ENCODE measurements at regions not wholly inside any gene's neighbourhood (a gene's known extent, or its start where the extent isn't known, plus 50 kb on each side); places are given as distances from the start of the nearest gene placed in this dataset.
A peak's percentile ranks its signal among the peaks of the same experiment; 100 is the strongest.
"Not testable (repeated sequence)": the region's sequence is repeated elsewhere in the genome, so short reads cannot be mapped to it uniquely, and the experiment has no call there.

- no peak for DNase-seq (ENCODE audit: low spot score)
Observed at GRCh38 chr13:88235441-88235840, 564.3 kb downstream of the SLITRK5 start.

- no peak for DNase-seq (ENCODE audit: low spot score)
Observed at GRCh38 chr13:88246239-88246638, 575.1 kb downstream of the SLITRK5 start.

- no peak for DNase-seq (ENCODE audit: low spot score)
Observed at GRCh38 chr13:88248393-88248792, 577.2 kb downstream of the SLITRK5 start.

- DNase-seq (ENCODE audit: low spot score): no peak
Observed at GRCh38 chr13:88257706-88258105, 586.5 kb downstream of the SLITRK5 start.

GRCh38 chr13:88263808-88264207 is 592.6 kb downstream of the SLITRK5 start:
- no peak for DNase-seq (ENCODE audit: low spot score)

GRCh38 chr13:88281841-88282240 is 610.7 kb downstream of the SLITRK5 start:
- DNase-seq (ENCODE audit: low spot score): peak; percentile 6

GRCh38 chr13:88285329-88285728 is 614.2 kb downstream of the SLITRK5 start:
- no peak for DNase-seq (ENCODE audit: low spot score)

- peak; percentile 7 for DNase-seq (ENCODE audit: low spot score)
Observed at GRCh38 chr13:88288326-88288725, 617.2 kb downstream of the SLITRK5 start.

GRCh38 chr13:88291731-88292130 is 620.6 kb downstream of the SLITRK5 start:
- DNase-seq (ENCODE audit: low spot score): not testable (repeated sequence)

GRCh38 chr13:88294368-88294767 is 623.2 kb downstream of the SLITRK5 start:
- no peak for DNase-seq (ENCODE audit: low spot score)

GRCh38 chr13:88303157-88303556 is 632.0 kb downstream of the SLITRK5 start:
- no peak for DNase-seq (ENCODE audit: low spot score)

GRCh38 chr13:88303605-88304004 is 632.4 kb downstream of the SLITRK5 start:
- DNase-seq (ENCODE audit: low spot score): no peak

GRCh38 chr13:88314496-88314895 is 643.3 kb downstream of the SLITRK5 start:
- DNase-seq (ENCODE audit: low spot score): no peak

GRCh38 chr13:88329066-88329465 is 657.9 kb downstream of the SLITRK5 start:
- DNase-seq (ENCODE audit: low spot score): no peak

- DNase-seq (ENCODE audit: low spot score): no peak
Observed at GRCh38 chr13:88339271-88339741, 668.1 kb downstream of the SLITRK5 start.

GRCh38 chr13:88345171-88345847 is 674.1 kb downstream of the SLITRK5 start:
- no peak for DNase-seq (ENCODE audit: low spot score)

GRCh38 chr13:88360761-88361160 is 689.6 kb downstream of the SLITRK5 start:
- DNase-seq (ENCODE audit: low spot score): no peak

- DNase-seq (ENCODE audit: low spot score): no peak
Observed at GRCh38 chr13:88369866-88370265, 698.7 kb downstream of the SLITRK5 start.

- no peak for DNase-seq (ENCODE audit: low spot score)
Observed at GRCh38 chr13:88376760-88377388, 705.7 kb downstream of the SLITRK5 start.

GRCh38 chr13:88377852-88378251 is 706.7 kb downstream of the SLITRK5 start:
- no peak for DNase-seq (ENCODE audit: low spot score)

GRCh38 chr13:88384542-88384941 is 713.4 kb downstream of the SLITRK5 start:
- no peak for DNase-seq (ENCODE audit: low spot score)

GRCh38 chr13:88395804-88396203 is 724.6 kb downstream of the SLITRK5 start:
- DNase-seq (ENCODE audit: low spot score): no peak

GRCh38 chr13:88411696-88412095 is 740.5 kb downstream of the SLITRK5 start:
- DNase-seq (ENCODE audit: low spot score): peak; percentile 25

GRCh38 chr13:88417801-88418200 is 746.6 kb downstream of the SLITRK5 start:
- DNase-seq (ENCODE audit: low spot score): no peak
